K562 (cell line): ENCODE measurements at regions not wholly inside any gene's neighbourhood (a gene's known extent, or its start where the extent isn't known, plus 50 kb on each side); places are given as distances from the start of the nearest gene placed in this dataset.

ENCODE experiments used
- ATAC-seq: fragments of 200-7000 bp; cut with Tn5 transposase; 3 replicates; pipeline ENCODE4 v1.9.1; 2020; ENCODE audit warnings: moderate library complexity
- BruUV-seq: library from RNA; stranded (reverse); fragments of 400-500 nt; replicated peaks from 2 replicates; lab custom pipeline; 2021; lab: Mats Ljungman, UMichigan
- CTCF ChIA-PET: fragments of 300-600 bp; formaldehyde crosslinking; extraction: SDS; loops from one replicate; lab custom pipeline; 2021; ENCODE audit warnings: low intra/inter-chr PET ratio; lab: Yijun Ruan, JAX
- POLR2A ChIA-PET: fragments of 300-600, 350-650 bp; sonication (Branson Sonifier 250); formaldehyde crosslinking; extraction: SDS; loops from one replicate; lab custom pipeline; 2021; ENCODE audit warnings: antibody characterized with exemption, inconsistent platforms; lab: Yijun Ruan, JAX
- DNase-seq, 4 experiments: peaks; one replicate each; pipeline versions ENCODE4 v3.0.0 to v3.0.0-alpha.2; 2011 to 2018; ENCODE audit warnings: low spot score in 3 of 4, mixed read lengths in 3 of 4; ENCODE audit errors: extremely low read depth in 1 of 4
- FAIRE-seq: peaks from 2 replicates; lab custom pipeline; 2011; peaks lifted over from hg19 to GRCh38; lab: Jason Lieb, UNC
- H2AFZ ChIP-seq: 2 replicates; pipeline ENCODE4 v1.6.0; 2011; ENCODE audit warnings: low read depth, low read length, control low read depth, inconsistent platforms
- H3K27ac ChIP-seq: fragments of 200-600 bp; 3 replicates; pipeline ENCODE4 v1.8.0; 2011; ENCODE audit warnings: low read depth, mild to moderate bottlenecking, control low read depth, inconsistent platforms, low read length, moderate library complexity, mixed read lengths; ENCODE audit errors: extremely low read depth
- H3K27me3 ChIP-seq, 2 experiments: fragments of 300-600 bp in 1 of 2; 2 replicates in 1 of 2; 3 replicates in 1 of 2; pipeline versions ENCODE4 v1.6.0 to v1.8.0; 2011; ENCODE audit warnings: inconsistent platforms in 2 of 2, low read length in 2 of 2, mild to moderate bottlenecking in 1 of 2, mixed read lengths in 1 of 2, moderate library complexity in 1 of 2; ENCODE audit not compliant: control insufficient read depth in 2 of 2, insufficient read depth in 2 of 2
- H3K36me3 ChIP-seq: fragments of 300-600 bp; 3 replicates; pipeline ENCODE4 v1.8.0; 2011; ENCODE audit warnings: mild to moderate bottlenecking, low read length, inconsistent platforms; ENCODE audit not compliant: control insufficient read depth, insufficient read depth
- H3K4me1 ChIP-seq, 2 experiments: fragments of 200-600 bp in 1 of 2; replicated peaks in 1 of 2; 2 replicates in 1 of 2; 3 replicates in 1 of 2; pipeline versions ENCODE4 v1.5.1 to v1.8.0; 2011; ENCODE audit warnings: inconsistent platforms in 2 of 2, low read length in 2 of 2, mild to moderate bottlenecking in 1 of 2, mixed read lengths in 1 of 2, moderate library complexity in 1 of 2; ENCODE audit not compliant: control insufficient read depth in 2 of 2, insufficient read depth in 2 of 2
- H3K4me2 ChIP-seq: 2 replicates; pipeline ENCODE4 v1.6.1; 2011; ENCODE audit warnings: low read length, control low read depth, inconsistent platforms, mixed read lengths; ENCODE audit not compliant: insufficient read depth
- H3K4me3 ChIP-seq: fragments of 200-600 bp; sonication (generic), shearing (Covaris generic); 2 replicates; pipeline ENCODE4 v1.5.1; 2016; ENCODE audit warnings: control low read depth, inconsistent platforms
- H3K79me2 ChIP-seq: fragments of 200-600 bp; 3 replicates; pipeline ENCODE4 v1.8.0; 2011; ENCODE audit warnings: low read length, inconsistent platforms; ENCODE audit not compliant: control insufficient read depth, insufficient read depth
- H3K9ac ChIP-seq, 2 experiments: 2 replicates each; pipeline versions ENCODE4 v1.6.0 to v1.6.1; 2011; ENCODE audit warnings: low read depth in 2 of 2, low read length in 2 of 2, control low read depth in 1 of 2, inconsistent platforms in 1 of 2, mild to moderate bottlenecking in 1 of 2, mixed read lengths in 1 of 2; ENCODE audit not compliant: insufficient read depth in 1 of 2
- H3K9me1 ChIP-seq: one replicate; pipeline ENCODE4 v1.6.0; 2011; ENCODE audit warnings: inconsistent platforms, mild to moderate bottlenecking, low read length, moderate library complexity; ENCODE audit not compliant: control insufficient read depth, insufficient read depth
- H3K9me3 ChIP-seq: replicated peaks from 2 replicates; pipeline ENCODE4 v1.5.1; 2011; ENCODE audit warnings: low read depth, low read length, inconsistent platforms; ENCODE audit not compliant: control insufficient read depth, insufficient read depth
- H4K20me1 ChIP-seq: replicated peaks from 2 replicates; pipeline ENCODE4 v1.6.1; 2011; ENCODE audit warnings: low read length, inconsistent platforms, mixed read lengths; ENCODE audit not compliant: control insufficient read depth, insufficient read depth
- CHAMP1 ChIP-seq: fragments of 450-650 bp; IDR thresholded peaks from 2 replicates; pipeline ENCODE4 v1.6.1; 2016; ENCODE audit warnings: mild to moderate bottlenecking
- E2F1 ChIP-seq: sonication (generic); formaldehyde crosslinking; IDR thresholded peaks from 2 replicates; pipeline ENCODE4 v1.8.1; 2023; ENCODE audit warnings: mild to moderate bottlenecking, missing genetic modification reagents, moderate library complexity
- FOXJ3 ChIP-seq: sonication (generic); formaldehyde crosslinking; IDR thresholded peaks from 2 replicates; pipeline ENCODE4 v1.4.0; 2020; ENCODE audit warnings: mild to moderate bottlenecking, missing genetic modification reagents
- IFI16 ChIP-seq: fragments of 250-450 bp; sonication (Bioruptor Pico); IDR thresholded peaks from 2 replicates; pipeline ENCODE4 v2.1.2; 2022; ENCODE audit warnings: mild to moderate bottlenecking, inconsistent platforms
- KLF10 ChIP-seq: fragments of 250-450 bp; sonication (Bioruptor Pico); IDR thresholded peaks from 2 replicates; pipeline ENCODE4 v1.6.1; 2021; ENCODE audit warnings: matching md5 sums
- NONO ChIP-seq, 2 experiments: fragments of 200-400 bp in 1 of 2; fragments of 450-650 bp in 1 of 2; formaldehyde crosslinking in 1 of 2; IDR thresholded peaks; 2 replicates each; pipeline ENCODE4 v1.6.1; 2017; ENCODE audit warnings: low read depth in 2 of 2, mild to moderate bottlenecking in 2 of 2, moderate library complexity in 2 of 2, low read length in 1 of 2
- NR2C2 ChIP-seq, 2 experiments: fragments of 200-800 bp in 1 of 2; sonication (Bioruptor generic) in 1 of 2; sonication (generic) in 1 of 2; formaldehyde crosslinking in 1 of 2; IDR thresholded peaks; 2 replicates each; pipeline versions ENCODE4 v1.6.1 to v1.8.0; 2016 to 2022; ENCODE audit warnings: mild to moderate bottlenecking in 1 of 2, missing compliant biosample characterization in 1 of 2, missing genetic modification characterization in 1 of 2, missing genetic modification reagents in 1 of 2
- POLR2AphosphoS5 ChIP-seq: IDR thresholded peaks from 2 replicates; pipeline ENCODE4 v1.6.1; 2011; ENCODE audit warnings: mild to moderate bottlenecking, low read depth, low read length, moderate library complexity; ENCODE audit not compliant: control insufficient read depth, insufficient read depth
- SAFB ChIP-seq: fragments of 200-400 bp; formaldehyde crosslinking; IDR thresholded peaks from 2 replicates; pipeline ENCODE4 v1.6.1; 2017; ENCODE audit warnings: low read depth, low read length, borderline replicate concordance
- ZNF212 ChIP-seq: fragments of 450-650 bp; formaldehyde crosslinking; IDR thresholded peaks from 2 replicates; pipeline ENCODE4 v1.4.0; 2020; ENCODE audit warnings: mild to moderate bottlenecking
- ZNF589 ChIP-seq: fragments of 200-800 bp; sonication (Bioruptor generic); IDR thresholded peaks from 2 replicates; pipeline ENCODE4 v1.6.1; 2016; ENCODE audit warnings: low read depth, missing genetic modification characterization, missing compliant biosample characterization
- WGBS: fragments of 100-300 bp; shearing (Covaris generic); methylation state at CpG from one replicate; pipeline ENCODE4 v1.1.6; 2016; ENCODE audit warnings: low coverage, mixed read lengths; ENCODE audit not compliant: insufficient coverage; ENCODE audit errors: missing lambda C conversion rate; 5-methylcytosine and 5-hydroxymethylcytosine counted together
- in situ Hi-C: fragments of 300-500 bp; cut with MboI; formaldehyde crosslinking; loops from 4 replicates; pipeline ENCODE4 v1.15.0; 2018; ENCODE audit warnings: inconsistent platforms, mixed read lengths
- intact Hi-C: fragments of 100-400 bp; cut with micrococcal nuclease; formaldehyde crosslinking; loops from 2 replicates; pipeline ENCODE4 v1.14.2; 2022
- TF ChIP-seq, protein P1 (sequence below): fragments of 450-650 bp; IDR thresholded peaks from 2 replicates; pipeline ENCODE4 v1.6.1; 2014; ENCODE audit warnings: low read depth, mild to moderate bottlenecking, moderate library complexity, borderline replicate concordance
- TF ChIP-seq, protein P2 (sequence below): fragments of 250-450 bp; sonication (Bioruptor Pico); IDR thresholded peaks from 2 replicates; pipeline ENCODE4 v1.6.1; 2021; ENCODE audit warnings: mild to moderate bottlenecking

- TF ChIP-seq NR2C2 (CRISPR knock-in tag; IDR thresholded peaks at IDR 0.05) (no peak), NR2C2 (tag; IDR thresholded peaks at IDR 0.05) (no peak), CHAMP1 (no peak), IFI16 (CRISPR knock-in tag) (no peak), FOXJ3 (CRISPR knock-in tag) (no peak)
These were observed 246.1 kb downstream of the DNAJB9 start (continued) for GRCh38 chr7:108815815-108816214.

- no peak overlapping the region for H3K27ac ChIP-seq
- no peak for DNase-seq
- 2% methylated on average over 2 of the region's 2 CpGs for WGBS
- no TSS peak for BruUV-seq
- H3K9me3 ChIP-seq: no peaks in the 10 kb centered on the region
- CTCF ChIA-PET: no interaction called here
- in situ Hi-C loops: no loop called here
- FAIRE-seq: no peak
- H3K4me2 ChIP-seq: no peak overlapping the region
- H3K27me3 ChIP-seq: no peaks in the 10 kb centered on the region
- H3K79me2 ChIP-seq: no peaks in the 10 kb centered on the region
- H2AFZ ChIP-seq: no peak overlapping the region
- no peak overlapping the region for H3K9ac ChIP-seq
- H3K9me1 ChIP-seq: no peaks in the 10 kb centered on the region
- no peaks in the 10 kb centered on the region for H3K36me3 ChIP-seq
- H4K20me1 ChIP-seq: no peaks in the 10 kb centered on the region
- H3K4me1 ChIP-seq: no peaks in the 10 kb centered on the region
- no peak overlapping the region for H3K4me3 ChIP-seq
- POLR2A ChIA-PET: no interaction called here
- intact Hi-C loops: no loop called here
- no peak for ATAC-seq
- TF ChIP-seq ZNF589 (CRISPR knock-in tag): no peak
- TF ChIP-seq POLR2AphosphoS5: no peak
- no peak for TF ChIP-seq NONO (IDR thresholded peaks at IDR 0.05; ENCODE audit: low read depth in 2 of 2, low read length in 1 of 2)
- no peak for TF ChIP-seq SAFB
- TF ChIP-seq, protein P1, sequence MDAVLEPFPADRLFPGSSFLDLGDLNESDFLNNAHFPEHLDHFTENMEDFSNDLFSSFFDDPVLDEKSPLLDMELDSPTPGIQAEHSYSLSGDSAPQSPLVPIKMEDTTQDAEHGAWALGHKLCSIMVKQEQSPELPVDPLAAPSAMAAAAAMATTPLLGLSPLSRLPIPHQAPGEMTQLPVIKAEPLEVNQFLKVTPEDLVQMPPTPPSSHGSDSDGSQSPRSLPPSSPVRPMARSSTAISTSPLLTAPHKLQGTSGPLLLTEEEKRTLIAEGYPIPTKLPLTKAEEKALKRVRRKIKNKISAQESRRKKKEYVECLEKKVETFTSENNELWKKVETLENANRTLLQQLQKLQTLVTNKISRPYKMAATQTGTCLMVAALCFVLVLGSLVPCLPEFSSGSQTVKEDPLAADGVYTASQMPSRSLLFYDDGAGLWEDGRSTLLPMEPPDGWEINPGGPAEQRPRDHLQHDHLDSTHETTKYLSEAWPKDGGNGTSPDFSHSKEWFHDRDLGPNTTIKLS: no peak
- TF ChIP-seq, protein P2, sequence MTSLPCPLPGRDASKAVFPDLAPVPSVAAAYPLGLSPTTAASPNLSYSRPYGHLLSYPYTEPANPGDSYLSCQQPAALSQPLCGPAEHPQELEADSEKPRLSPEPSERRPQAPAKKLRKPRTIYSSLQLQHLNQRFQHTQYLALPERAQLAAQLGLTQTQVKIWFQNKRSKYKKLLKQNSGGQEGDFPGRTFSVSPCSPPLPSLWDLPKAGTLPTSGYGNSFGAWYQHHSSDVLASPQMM (CRISPR knock-in tag): no peak
- no peak for TF ChIP-seq E2F1 (CRISPR knock-in tag)
- no peak for TF ChIP-seq ZNF212 (CRISPR knock-in tag)
- TF ChIP-seq KLF10 (CRISPR knock-in tag): no peak
These were observed 249.1 kb downstream of the DNAJB9 start for GRCh38 chr7:108818742-108819141.
